H1 (cell line): ENCODE measurements at regions not wholly inside any gene's neighbourhood (a gene's known extent, or its start where the extent isn't known, plus 50 kb on each side); places are given as distances from the start of the nearest gene placed in this dataset.

Experiments
- TF ChIP-seq, protein P1 (sequence below), 3 experiments: IDR thresholded peaks; 1 replicate in 2 of 3; 2 replicates in 1 of 3; pipeline versions ENCODE4 v1.5.1 to v1.6.1; 2011; ENCODE audit warnings: low read length in 3 of 3, mild to moderate bottlenecking in 3 of 3, inconsistent platforms in 2 of 3, low read depth in 1 of 3, moderate library complexity in 1 of 3; ENCODE audit not compliant: insufficient read depth in 1 of 3; ENCODE audit errors: control extremely low read depth in 1 of 3

DNA sequence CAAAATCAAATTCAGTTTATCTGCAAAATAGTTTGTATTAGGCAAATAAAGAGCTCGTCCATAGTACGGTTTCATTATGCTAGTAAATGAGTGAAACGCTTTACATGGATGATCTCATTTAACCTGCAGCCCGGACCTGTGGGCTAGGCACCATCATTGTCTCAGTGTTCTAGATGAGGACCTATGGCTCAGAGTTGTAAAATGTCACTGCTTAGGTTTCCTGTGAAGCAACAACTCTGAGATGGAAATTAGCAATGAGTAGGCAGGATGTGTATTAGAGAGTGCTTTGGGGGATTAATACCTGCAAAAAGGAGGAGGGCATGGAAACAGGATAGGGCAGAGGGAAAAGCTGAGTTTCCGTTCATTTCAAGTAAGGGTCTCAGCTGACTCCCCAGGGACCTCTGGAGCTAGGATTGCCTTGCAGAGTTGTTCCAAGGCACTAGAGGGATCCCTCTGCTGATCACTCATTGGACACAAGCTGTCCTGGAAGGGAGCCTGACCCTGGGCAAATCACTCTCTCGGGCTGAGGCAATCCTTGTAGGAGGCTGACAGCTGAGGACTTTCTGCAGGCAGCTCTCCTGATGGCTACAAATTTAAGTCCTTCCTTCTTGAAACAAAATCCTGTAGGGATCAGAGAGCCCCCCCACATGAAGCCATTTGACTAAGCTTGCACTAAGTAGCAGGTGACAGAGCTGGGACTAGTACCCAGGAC, 58.8 kb upstream of the SIX2 start (continued):
- TF ChIP-seq, protein P1, sequence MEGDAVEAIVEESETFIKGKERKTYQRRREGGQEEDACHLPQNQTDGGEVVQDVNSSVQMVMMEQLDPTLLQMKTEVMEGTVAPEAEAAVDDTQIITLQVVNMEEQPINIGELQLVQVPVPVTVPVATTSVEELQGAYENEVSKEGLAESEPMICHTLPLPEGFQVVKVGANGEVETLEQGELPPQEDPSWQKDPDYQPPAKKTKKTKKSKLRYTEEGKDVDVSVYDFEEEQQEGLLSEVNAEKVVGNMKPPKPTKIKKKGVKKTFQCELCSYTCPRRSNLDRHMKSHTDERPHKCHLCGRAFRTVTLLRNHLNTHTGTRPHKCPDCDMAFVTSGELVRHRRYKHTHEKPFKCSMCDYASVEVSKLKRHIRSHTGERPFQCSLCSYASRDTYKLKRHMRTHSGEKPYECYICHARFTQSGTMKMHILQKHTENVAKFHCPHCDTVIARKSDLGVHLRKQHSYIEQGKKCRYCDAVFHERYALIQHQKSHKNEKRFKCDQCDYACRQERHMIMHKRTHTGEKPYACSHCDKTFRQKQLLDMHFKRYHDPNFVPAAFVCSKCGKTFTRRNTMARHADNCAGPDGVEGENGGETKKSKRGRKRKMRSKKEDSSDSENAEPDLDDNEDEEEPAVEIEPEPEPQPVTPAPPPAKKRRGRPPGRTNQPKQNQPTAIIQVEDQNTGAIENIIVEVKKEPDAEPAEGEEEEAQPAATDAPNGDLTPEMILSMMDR (IDR thresholded peaks at IDR 0.05; ENCODE audit: control extremely low read depth in 1 of 3, insufficient read depth in 1 of 3, low read depth in 1 of 3, low read length in 3 of 3) = peak in 1 of 3 experiments; percentile 30; a peak in 1 of 4 replicates
